GM18873 (cell line): ENCODE measurements at regions not wholly inside any gene's neighbourhood (a gene's known extent, or its start where the extent isn't known, plus 50 kb on each side); places are given as distances from the start of the nearest gene placed in this dataset.

ENCODE experiments used
- ATAC-seq: cut with Tn5 transposase; IDR thresholded peaks from one replicate; pipeline ENCODE4 v1.9.1; 2021; ENCODE audit warnings: mild to moderate bottlenecking, moderate library complexity, moderate number of reproducible peaks; ENCODE audit not compliant: unreplicated experiment, low FRiP score

GRCh38 chr13:50188696-50189095 is 173.5 kb downstream of the KCNRG start:
- no peak for ATAC-seq

DNA sequence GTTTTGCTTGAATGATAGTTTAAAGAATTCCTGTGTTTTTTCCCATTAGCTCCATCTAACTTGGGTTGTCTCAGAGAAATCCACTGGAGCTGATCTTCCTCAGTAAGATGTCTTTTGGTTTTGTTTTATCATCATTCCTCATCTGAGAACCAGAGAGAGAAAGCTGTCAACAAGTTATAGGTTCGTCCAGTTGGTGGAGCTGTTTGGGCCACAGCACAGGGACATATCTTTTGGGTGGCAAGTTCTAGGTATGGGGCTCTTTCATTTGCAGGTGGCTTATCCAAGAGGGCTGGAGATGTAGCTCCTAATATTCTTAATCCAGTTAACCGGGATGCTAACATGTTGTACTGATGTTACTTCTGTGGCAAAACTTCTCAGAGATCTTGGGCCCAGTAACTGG is 174.2 kb downstream of the KCNRG start:
- ATAC-seq, result no peak

- no peak for ATAC-seq
Measured at GRCh38 chr13:50191004-50191403, 175.8 kb downstream of the KCNRG start.

GRCh38 chr13:50192272-50192813 is 177.1 kb downstream of the KCNRG start:
- no peak for ATAC-seq

- ATAC-seq, result no peak
Measured at GRCh38 chr13:50195045-50195444, 179.8 kb downstream of the KCNRG start.

GRCh38 chr13:50196118-50196517 is 180.9 kb downstream of the KCNRG start:
- ATAC-seq, result no peak

DNA sequence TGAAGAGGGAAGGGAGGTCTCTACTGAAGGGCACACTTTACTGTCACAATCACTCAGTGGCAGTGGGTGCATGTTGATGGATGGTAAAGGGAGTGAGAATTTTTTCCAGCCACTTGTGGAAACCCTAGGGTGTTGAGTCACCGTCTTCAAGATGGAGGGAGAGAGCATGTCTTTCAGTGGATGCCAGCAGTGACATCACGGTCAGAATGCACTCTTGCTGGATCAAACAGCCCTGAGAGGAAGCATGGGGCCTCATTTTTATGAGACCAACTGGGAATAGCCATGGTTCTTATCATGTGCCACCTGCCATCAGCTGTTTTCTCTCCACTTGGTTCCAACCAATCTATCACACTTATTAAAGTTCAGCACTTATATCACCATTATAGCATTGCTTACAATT is 182.5 kb downstream of the KCNRG start:
- no peak for ATAC-seq

GRCh38 chr13:50198508-50198907 is 183.3 kb downstream of the KCNRG start:
- ATAC-seq, result no peak

DNA sequence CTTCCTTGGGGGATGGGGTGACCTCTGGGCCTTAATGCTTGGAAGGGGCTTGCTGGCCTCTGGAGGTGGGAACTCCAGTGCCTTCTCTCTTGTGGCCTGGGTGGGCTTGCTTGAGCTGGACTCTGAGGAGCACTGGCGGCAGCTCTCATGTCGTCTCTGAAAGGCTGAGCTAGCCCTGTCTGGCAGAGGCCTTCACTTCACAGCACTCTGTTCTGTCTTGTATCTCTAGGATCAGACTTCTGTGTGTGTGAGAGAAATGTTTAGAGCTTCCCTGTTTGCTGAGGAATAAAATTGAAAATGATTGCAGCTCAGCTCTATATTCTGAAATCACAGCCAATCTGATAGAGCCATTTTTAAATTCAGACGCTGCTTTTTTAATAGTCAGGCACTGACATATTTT is 185.3 kb downstream of the KCNRG start:
- ATAC-seq, result no peak

DNA sequence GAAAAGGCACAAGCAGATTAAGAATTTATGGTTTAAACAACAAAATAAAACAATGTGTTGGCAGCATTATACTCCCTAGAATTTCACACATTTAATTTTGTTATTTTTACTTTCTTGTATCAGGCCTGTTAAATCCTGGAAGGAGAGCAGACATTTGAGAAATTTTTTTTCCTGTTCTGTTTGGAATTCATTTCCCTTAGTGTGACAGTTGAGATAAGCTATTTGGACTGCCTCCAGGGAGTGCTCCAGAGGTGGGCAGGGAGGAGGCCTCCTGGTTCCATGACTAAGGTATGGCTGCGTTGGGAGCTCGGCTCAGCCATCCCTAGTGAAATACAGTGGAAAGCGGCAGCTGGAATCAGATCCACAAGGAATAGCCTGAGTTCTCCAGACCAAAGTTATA is 185.7 kb downstream of the KCNRG start:
- ATAC-seq, result no peak

- ATAC-seq, result no peak
Measured at GRCh38 chr13:50202485-50202884, 187.2 kb downstream of the KCNRG start.

GRCh38 chr13:50203256-50203941 is 188.2 kb downstream of the KCNRG start:
- ATAC-seq, result no peak

GRCh38 chr13:50205581-50205980 is 190.3 kb downstream of the KCNRG start:
- ATAC-seq, result no peak

- no peak for ATAC-seq
Measured at GRCh38 chr13:50208826-50209335, 193.6 kb downstream of the KCNRG start.

GRCh38 chr13:50209631-50210030 is 194.4 kb downstream of the KCNRG start:
- ATAC-seq, result no peak

- no peak for ATAC-seq
Measured at GRCh38 chr13:50213526-50213925, 198.3 kb downstream of the KCNRG start.

- no peak for ATAC-seq
Measured at GRCh38 chr13:50214514-50214913, 199.3 kb downstream of the KCNRG start.

- ATAC-seq, result no peak
Measured at GRCh38 chr13:50215399-50215798, 200.2 kb downstream of the KCNRG start.

DNA sequence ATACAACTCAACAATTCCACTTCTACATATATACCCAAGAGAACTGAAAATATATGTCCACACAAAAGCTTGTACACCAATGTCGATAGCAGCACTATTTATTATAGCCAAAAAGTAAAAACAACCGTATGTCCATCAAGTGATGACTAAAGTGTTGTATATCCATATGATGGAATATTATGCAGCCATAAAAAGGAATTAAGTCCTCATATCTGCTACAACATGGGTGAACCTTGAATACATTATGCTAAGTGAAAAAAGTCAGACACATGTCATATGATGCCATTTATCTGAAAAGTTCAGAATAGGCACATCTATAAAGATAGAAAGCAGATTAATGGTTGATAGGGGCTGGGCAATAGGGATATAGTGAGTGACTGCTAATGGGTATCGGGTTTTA is 204.5 kb downstream of the KCNRG start:
- ATAC-seq, result no peak

- no peak for ATAC-seq
Measured at GRCh38 chr13:50220938-50221337, 205.7 kb downstream of the KCNRG start.

DNA sequence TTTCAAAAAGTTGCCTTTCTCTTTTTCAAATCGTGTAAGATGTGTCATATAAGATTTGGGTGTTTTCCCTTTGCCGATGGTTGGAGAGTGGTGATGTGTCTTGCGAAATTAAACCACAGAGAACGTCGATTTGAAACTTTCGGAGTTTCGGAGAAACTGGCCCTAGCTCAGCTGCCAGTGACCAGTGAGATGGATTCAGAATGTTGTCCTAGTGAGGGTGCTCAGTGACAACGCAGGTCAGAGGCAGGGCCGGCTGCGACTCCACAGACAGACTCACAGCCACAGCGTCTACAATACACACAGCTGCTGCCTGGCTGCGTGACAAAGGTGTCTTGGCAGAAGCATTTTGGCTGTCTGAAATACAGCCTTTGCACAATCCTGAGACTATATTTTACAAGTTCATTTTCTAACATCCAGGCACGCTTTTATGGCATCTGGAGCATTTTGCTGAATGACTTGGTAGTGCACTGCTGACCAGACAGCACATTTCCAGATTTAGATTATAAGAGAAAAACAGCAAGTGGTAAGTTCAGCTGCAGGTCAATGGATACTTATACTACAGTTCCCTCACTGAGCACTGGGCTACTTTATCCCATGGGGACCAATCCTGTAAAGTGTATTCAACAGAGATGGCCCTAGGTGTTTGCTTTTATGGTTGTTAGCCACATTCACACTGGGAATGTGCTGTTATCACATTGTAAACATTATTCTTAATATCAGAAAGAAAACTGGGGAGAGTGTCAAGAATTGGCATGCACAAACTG is 207.5 kb downstream of the KCNRG start:
- ATAC-seq, result peak; percentile 42

DNA sequence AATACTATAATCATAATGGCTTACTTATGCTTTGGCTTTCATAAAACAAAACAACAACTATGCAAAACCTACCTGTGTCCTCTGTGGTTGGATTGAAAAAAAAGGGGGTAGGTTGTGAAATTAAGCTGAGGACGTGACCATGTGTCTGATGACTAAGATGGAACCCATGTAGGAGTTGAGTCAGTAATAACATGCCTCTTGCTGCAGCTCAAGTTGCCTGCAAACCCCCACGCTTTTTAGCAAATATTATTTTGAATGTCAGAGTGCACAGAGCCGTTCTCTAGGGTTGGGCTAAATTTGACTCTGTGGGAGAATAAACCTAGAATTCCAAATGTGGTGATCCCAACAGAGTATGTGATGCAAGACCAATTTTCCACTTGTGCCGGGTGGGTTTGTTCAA is 209.3 kb downstream of the KCNRG start:
- peak; percentile 64 for ATAC-seq
